Right atrium auricular region (tissue), 2 donors: ENCODE measurements at regions not wholly inside any gene's neighbourhood (a gene's known extent, or its start where the extent isn't known, plus 50 kb on each side); places are given as distances from the start of the nearest gene placed in this dataset.

ENCODE experiments used
- DNase-seq: peaks from one replicate; pipeline ENCODE4 v3.0.0-alpha.2; 2019; ENCODE audit warnings: low spot score
- H3K27ac ChIP-seq, 2 donors: fragments of 200-600 bp; sonication (generic); 1 replicate in 1 of 2; 2 replicates in 1 of 2; pipeline ENCODE4 v1.5.1; 2016 to 2019
- H3K27me3 ChIP-seq, 2 donors: fragments of 200-600 bp; sonication (generic); one replicate each; pipeline versions ENCODE4 v1.5.1 to v1.6.0; 2017 to 2019
- H3K36me3 ChIP-seq: fragments of 200-600 bp; sonication (generic); one replicate; pipeline ENCODE4 v1.5.1; 2016
- H3K4me1 ChIP-seq, 2 donors: fragments of 200-600 bp; sonication (generic); one replicate each; pipeline versions ENCODE4 v1.5.1 to v1.6.0; 2017 to 2019
- H3K4me3 ChIP-seq, 2 donors: fragments of 200-600 bp; sonication (generic); 1 replicate in 1 of 2; 2 replicates in 1 of 2; pipeline ENCODE4 v1.5.1; 2017 to 2019; ENCODE audit warnings: mild to moderate bottlenecking in 1 of 2, moderate library complexity in 1 of 2
- H3K9me3 ChIP-seq, 2 donors: fragments of 200-600 bp; sonication (generic); one replicate each; pipeline ENCODE4 v1.5.1; 2019
- TF ChIP-seq, protein P1 (sequence below), 2 donors: fragments of 200-600 bp; sonication (generic); IDR thresholded peaks; one replicate each; pipeline ENCODE4 v1.5.1; 2019; ENCODE audit warnings: antibody characterized with exemption in 2 of 2

DNA sequence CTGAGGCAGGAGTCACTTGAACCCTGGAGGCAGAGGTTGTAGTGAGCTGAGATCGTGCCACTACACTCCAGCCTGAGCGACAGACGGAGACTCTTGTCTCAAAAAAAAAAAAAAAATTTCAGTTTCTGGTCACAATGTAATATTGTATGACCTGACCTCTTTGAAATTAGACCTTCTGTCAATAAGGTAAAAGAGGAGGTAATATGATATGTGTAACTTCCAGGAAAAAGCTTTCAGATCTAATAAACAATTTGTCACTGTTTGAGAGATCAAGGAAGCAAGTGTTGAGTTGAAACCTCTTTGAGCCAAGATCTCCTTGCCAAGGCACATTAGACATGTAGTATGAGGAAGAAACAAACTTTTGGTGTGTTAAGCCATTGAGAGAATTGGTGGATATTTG lies 101.7 kb upstream of the ATF7IP start:
- Histone ChIP-seq H3K4me1 (peaks cover 0 to 25% of the 10 kb centered on the region in 2 donors), H3K9me3 (peaks cover 0 to 15% of the 10 kb centered on the region in 2 donors), H3K27ac (no peak overlapping the region), H3K36me3 (no peaks in the 10 kb centered on the region), H3K4me3 (no peak overlapping the region), H3K27me3 (no peaks in the 10 kb centered on the region)
- no peak for DNase-seq
- TF ChIP-seq, protein P1, sequence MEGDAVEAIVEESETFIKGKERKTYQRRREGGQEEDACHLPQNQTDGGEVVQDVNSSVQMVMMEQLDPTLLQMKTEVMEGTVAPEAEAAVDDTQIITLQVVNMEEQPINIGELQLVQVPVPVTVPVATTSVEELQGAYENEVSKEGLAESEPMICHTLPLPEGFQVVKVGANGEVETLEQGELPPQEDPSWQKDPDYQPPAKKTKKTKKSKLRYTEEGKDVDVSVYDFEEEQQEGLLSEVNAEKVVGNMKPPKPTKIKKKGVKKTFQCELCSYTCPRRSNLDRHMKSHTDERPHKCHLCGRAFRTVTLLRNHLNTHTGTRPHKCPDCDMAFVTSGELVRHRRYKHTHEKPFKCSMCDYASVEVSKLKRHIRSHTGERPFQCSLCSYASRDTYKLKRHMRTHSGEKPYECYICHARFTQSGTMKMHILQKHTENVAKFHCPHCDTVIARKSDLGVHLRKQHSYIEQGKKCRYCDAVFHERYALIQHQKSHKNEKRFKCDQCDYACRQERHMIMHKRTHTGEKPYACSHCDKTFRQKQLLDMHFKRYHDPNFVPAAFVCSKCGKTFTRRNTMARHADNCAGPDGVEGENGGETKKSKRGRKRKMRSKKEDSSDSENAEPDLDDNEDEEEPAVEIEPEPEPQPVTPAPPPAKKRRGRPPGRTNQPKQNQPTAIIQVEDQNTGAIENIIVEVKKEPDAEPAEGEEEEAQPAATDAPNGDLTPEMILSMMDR (IDR thresholded peaks at IDR 0.05): no peak

GRCh38 chr12:14264316-14264715 lies 101.2 kb upstream of the ATF7IP start:
- peaks cover 0 to 19% of the 10 kb centered on the region in 2 donors for H3K4me1 ChIP-seq
- no peak for DNase-seq

GRCh38 chr12:14264778-14265177 lies 100.7 kb upstream of the ATF7IP start:
- H3K9me3 ChIP-seq: peaks cover 0 to 15% of the 10 kb centered on the region in 2 donors
- DNase-seq: no peak
- TF ChIP-seq, protein P1 (IDR thresholded peaks at IDR 0.05): no peak
- H3K36me3 ChIP-seq: no peaks in the 10 kb centered on the region
- no peak overlapping the region for H3K4me3 ChIP-seq
- no peaks in the 10 kb centered on the region for H3K27me3 ChIP-seq
- peaks cover 0 to 16% of the 10 kb centered on the region in 2 donors for H3K4me1 ChIP-seq
- H3K27ac ChIP-seq: no peak overlapping the region

More at GRCh38 chr12:14264316-14264715, 101.2 kb upstream of the ATF7IP start:
- no peaks in the 10 kb centered on the region for H3K27me3 ChIP-seq
- H3K36me3 ChIP-seq: no peaks in the 10 kb centered on the region
- H3K27ac ChIP-seq: no peak overlapping the region
- H3K9me3 ChIP-seq: peaks cover 0 to 15% of the 10 kb centered on the region in 2 donors
- TF ChIP-seq, protein P1 (IDR thresholded peaks at IDR 0.05): no peak
- H3K4me3 ChIP-seq: no peak overlapping the region

- Histone ChIP-seq H3K4me3 (no peak overlapping the region), H3K36me3 (no peaks in the 10 kb centered on the region), H3K9me3 (peaks cover 0 to 25% of the 10 kb centered on the region in 2 donors), H3K27ac (no peak overlapping the region), H3K27me3 (no peaks in the 10 kb centered on the region), H3K4me1 (no peaks in the 10 kb centered on the region)
- DNase-seq: no peak
- TF ChIP-seq, protein P1 (IDR thresholded peaks at IDR 0.05): no peak
Measured at GRCh38 chr12:14268120-14268515, 97.4 kb upstream of the ATF7IP start.

DNA sequence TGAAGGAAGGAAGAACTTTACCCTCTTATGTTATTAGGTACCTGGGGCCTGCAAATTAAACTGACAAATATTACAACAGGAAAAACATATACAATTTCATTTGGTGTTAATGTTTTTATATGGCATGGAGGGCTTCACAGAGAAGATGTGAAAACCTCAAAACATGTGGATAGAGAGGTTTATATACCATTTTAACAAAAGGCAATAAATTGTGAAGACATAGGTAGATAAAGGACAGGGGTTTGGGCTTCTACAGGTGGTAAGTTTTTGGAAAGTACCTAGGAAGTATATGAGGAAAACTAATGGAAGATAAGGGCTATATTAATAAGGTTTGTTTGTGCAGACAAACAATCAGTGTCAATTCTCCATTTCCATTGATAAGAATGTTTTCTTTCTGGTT lies 95.1 kb upstream of the ATF7IP start:
- TF ChIP-seq, protein P1 (IDR thresholded peaks at IDR 0.05): no peak
- H3K4me3 ChIP-seq: no peak overlapping the region
- no peaks in the 10 kb centered on the region for H3K36me3 ChIP-seq
- H3K27ac ChIP-seq: no peak overlapping the region
- H3K4me1 ChIP-seq: no peaks in the 10 kb centered on the region
- peaks cover 0 to 10% of the 10 kb centered on the region in 2 donors for H3K9me3 ChIP-seq
- DNase-seq: no peak
- no peaks in the 10 kb centered on the region for H3K27me3 ChIP-seq
